Cardiac muscle cell (in vitro differentiated cells and primary cell): ENCODE measurements at regions not wholly inside any gene's neighbourhood (a gene's known extent, or its start where the extent isn't known, plus 50 kb on each side); places are given as distances from the start of the nearest gene placed in this dataset.

Experiments
- DNase-seq, 2 donors: peaks; one replicate each; pipeline versions ENCODE4 v3.0.0 to v3.0.0-alpha.2; 2010 to 2017; ENCODE audit warnings: low read depth in 1 of 2, low spot score in 1 of 2
- H3K27ac ChIP-seq: fragments of 200-600 bp; sonication (generic); 2 replicates; pipeline ENCODE4 v1.5.1; 2016
- H3K27me3 ChIP-seq: fragments of 200-600 bp; sonication (generic); 2 replicates; pipeline ENCODE4 v1.6.0; 2016; ENCODE audit warnings: control low read depth
- H3K36me3 ChIP-seq: fragments of 200-600 bp; sonication (generic); 2 replicates; pipeline ENCODE4 v1.5.1; 2016; ENCODE audit warnings: control low read depth
- H3K4me1 ChIP-seq: fragments of 200-600 bp; sonication (generic); 2 replicates; pipeline ENCODE4 v1.8.1; 2017; ENCODE audit warnings: low read depth, mild to moderate bottlenecking, mixed run types
- H3K4me3 ChIP-seq: fragments of 200-600 bp; sonication (generic); 2 replicates; pipeline ENCODE4 v1.5.1; 2016; ENCODE audit warnings: mild to moderate bottlenecking
- H3K9me3 ChIP-seq: fragments of 200-600 bp; sonication (generic); 2 replicates; pipeline ENCODE4 v1.5.1; 2017; ENCODE audit warnings: low read depth, mild to moderate bottlenecking, control low read depth
- TF ChIP-seq, protein P1 (sequence below): IDR thresholded peaks from 2 replicates; pipeline ENCODE4 v1.5.1; 2012; ENCODE audit warnings: low read depth, mild to moderate bottlenecking, low read length

DNA sequence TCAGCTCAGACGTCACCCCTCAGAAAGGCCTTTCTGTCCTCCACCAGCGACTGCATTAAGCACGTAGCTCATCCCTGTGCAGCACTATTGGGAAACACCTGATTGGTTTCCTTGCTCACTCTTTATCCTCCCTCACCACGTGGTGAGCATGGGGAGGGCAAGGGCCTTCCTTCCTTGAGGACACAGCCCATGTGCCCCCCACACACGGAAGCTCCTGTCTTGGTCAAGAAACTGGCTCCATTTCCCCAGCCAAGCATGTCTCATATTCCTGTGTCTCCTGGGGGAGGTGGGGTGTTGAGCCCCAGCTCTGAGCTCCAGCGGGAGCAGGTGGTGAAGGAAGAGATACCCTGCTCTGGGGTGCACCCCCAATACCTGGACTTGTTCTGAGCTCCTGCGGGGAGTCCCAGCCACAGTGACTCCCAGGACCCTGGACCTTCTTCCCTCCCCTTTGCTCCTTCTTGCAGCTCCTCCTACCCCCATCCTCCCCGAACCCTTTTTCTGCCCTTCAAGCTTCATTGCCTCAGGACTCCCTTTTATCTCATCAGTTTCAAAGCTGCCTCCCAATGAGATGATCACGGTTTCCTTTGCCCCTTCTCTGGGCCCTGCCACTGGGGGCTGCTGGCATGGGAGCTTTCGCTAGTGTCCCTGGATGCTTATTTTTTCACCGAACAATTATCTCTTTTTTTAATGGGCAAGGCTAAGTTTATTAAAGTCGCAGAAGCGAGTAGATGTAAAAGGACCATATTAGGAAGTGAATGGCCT, 230.1 kb downstream of the TFAP2C start:
- no peak overlapping the region for H3K27ac ChIP-seq
- no peaks in the 10 kb centered on the region for H3K9me3 ChIP-seq
- H3K4me1 ChIP-seq, result no peaks in the 10 kb centered on the region
- H3K36me3 ChIP-seq, result no peaks in the 10 kb centered on the region
- no peak overlapping the region for H3K4me3 ChIP-seq
- no peak for DNase-seq
- TF ChIP-seq, protein P1, sequence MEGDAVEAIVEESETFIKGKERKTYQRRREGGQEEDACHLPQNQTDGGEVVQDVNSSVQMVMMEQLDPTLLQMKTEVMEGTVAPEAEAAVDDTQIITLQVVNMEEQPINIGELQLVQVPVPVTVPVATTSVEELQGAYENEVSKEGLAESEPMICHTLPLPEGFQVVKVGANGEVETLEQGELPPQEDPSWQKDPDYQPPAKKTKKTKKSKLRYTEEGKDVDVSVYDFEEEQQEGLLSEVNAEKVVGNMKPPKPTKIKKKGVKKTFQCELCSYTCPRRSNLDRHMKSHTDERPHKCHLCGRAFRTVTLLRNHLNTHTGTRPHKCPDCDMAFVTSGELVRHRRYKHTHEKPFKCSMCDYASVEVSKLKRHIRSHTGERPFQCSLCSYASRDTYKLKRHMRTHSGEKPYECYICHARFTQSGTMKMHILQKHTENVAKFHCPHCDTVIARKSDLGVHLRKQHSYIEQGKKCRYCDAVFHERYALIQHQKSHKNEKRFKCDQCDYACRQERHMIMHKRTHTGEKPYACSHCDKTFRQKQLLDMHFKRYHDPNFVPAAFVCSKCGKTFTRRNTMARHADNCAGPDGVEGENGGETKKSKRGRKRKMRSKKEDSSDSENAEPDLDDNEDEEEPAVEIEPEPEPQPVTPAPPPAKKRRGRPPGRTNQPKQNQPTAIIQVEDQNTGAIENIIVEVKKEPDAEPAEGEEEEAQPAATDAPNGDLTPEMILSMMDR, result no peak
- no peaks in the 10 kb centered on the region for H3K27me3 ChIP-seq

DNA sequence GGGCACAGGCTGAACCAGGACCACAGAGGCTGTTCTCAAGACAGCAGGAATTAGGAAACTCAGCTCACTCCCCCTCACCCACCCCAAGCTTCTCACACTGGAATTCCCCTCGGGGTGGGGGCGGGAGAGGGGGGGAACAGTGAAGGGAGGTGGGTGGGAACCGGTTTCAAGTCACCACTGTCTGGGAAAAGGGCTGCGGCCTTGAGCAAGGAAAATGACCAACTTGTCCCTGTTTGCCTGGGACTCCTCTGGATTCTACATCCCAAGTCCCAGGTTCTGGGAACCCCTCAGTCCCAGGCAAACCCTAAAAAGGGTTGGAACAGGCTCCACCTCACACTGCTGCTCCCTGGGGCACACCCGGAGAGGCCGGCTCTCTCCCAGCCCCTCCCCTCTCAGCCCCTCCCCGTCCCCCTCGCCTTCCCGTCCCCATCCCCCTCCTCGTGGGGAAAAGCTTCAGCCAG, 230.7 kb downstream of the TFAP2C start:
- H3K4me1 ChIP-seq, result no peaks in the 10 kb centered on the region
- no peak overlapping the region for H3K27ac ChIP-seq
- H3K36me3 ChIP-seq, result no peaks in the 10 kb centered on the region
- H3K4me3 ChIP-seq, result no peak overlapping the region
- DNase-seq, result peak in 1 of 2 donors; percentile 24
- TF ChIP-seq, protein P1, result no peak
- no peaks in the 10 kb centered on the region for H3K27me3 ChIP-seq
- no peaks in the 10 kb centered on the region for H3K9me3 ChIP-seq

DNA sequence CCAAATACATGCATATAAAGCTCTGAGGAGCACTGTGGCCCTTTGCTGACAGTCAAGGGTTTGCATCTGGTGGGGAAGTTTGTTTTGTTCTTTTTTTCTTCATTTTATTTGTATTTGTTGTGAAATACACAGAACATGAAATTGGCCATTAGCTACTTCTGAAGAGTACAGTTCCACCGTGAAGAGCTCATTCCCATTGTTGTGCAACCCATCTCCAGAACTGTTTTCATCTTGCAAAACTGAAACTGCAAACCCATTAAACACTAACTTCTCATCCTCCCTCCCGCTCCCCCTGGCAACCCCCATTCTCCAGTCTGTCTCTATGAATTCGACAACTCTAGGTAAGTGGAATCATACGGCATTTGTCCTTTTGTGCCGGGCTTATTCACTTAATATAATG, 231.3 kb downstream of the TFAP2C start:
- Histone ChIP-seq H3K4me1 (no peaks in the 10 kb centered on the region), H3K27me3 (peaks cover 3% of the 10 kb centered on the region), H3K36me3 (no peaks in the 10 kb centered on the region), H3K4me3 (no peak overlapping the region), H3K27ac (no peak overlapping the region), H3K9me3 (no peaks in the 10 kb centered on the region)
- peak in 1 of 2 donors; percentile 38 for DNase-seq
- TF ChIP-seq, protein P1, result no peak

DNA sequence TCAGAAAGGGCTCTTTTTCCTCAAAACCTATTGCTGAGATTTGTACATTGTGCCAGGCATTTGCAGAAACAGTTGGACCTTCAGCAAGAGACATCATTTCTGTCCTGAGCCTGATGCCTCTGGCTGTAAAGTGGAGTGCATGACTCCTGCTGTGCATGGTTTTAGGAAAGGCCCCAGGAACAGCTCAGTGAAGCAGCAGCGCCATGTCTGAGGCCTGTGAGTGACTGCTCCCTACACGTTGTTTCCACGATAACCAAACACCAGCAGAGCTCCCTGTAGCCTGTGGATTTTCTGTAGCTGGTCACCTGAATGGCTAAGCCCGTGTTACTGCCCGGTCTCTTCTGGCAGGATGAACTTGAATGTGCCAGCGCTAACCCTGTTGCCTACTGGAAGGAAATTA, 232.5 kb downstream of the TFAP2C start:
- no peak for DNase-seq
- H3K4me3 ChIP-seq, result no peak overlapping the region

DNA sequence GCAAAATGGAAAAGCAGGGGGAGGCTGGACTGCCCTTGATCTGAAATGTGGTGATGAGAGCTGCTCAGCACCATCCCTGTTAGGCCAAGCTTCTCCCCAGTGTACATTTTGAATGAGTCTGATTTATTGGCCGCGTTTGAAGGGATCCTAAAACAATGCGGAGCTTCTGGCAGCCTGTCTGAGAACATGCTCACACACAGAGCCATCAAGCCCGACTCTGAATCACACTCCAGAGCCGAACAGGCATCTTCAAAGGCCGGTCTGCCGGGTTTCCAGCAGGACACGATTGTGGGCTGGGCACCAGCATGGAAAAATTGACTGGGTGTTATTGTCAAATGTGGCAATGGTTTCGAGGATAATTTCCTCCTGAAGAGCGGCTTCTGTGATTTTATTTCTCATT, 235.9 kb downstream of the TFAP2C start:
- Histone ChIP-seq H3K4me1 (no peaks in the 10 kb centered on the region), H3K4me3 (no peak overlapping the region), H3K27ac (no peak overlapping the region), H3K9me3 (no peaks in the 10 kb centered on the region), H3K36me3 (no peaks in the 10 kb centered on the region), H3K27me3 (peaks cover 3% of the 10 kb centered on the region)
- no peak for DNase-seq
- TF ChIP-seq, protein P1, result no peak

More for the DNA sequence above, 232.5 kb downstream of the TFAP2C start:
- peaks cover 3% of the 10 kb centered on the region for H3K27me3 ChIP-seq
- TF ChIP-seq, protein P1, result no peak
- H3K9me3 ChIP-seq, result no peaks in the 10 kb centered on the region
- no peak overlapping the region for H3K27ac ChIP-seq
- no peaks in the 10 kb centered on the region for H3K36me3 ChIP-seq
- no peaks in the 10 kb centered on the region for H3K4me1 ChIP-seq
